Caco-2 (cell line): ENCODE measurements at regions not wholly inside any gene's neighbourhood (a gene's known extent, or its start where the extent isn't known, plus 50 kb on each side); places are given as distances from the start of the nearest gene placed in this dataset.

Experiments
- BruUV-seq: library from RNA; stranded (reverse); fragments of 400-500 nt; replicated peaks from 2 replicates; lab custom pipeline; 2021; lab: Mats Ljungman, UMichigan
- CTCF ChIA-PET: fragments of 300-600 bp; sonication (Branson Sonifier 250); formaldehyde crosslinking; loops from one replicate; lab custom pipeline; 2022; ENCODE audit warnings: antibody characterized with exemption; lab: Charles Lee
- POLR2A ChIA-PET: fragments of 300-600 bp; sonication (Branson Sonifier 250); formaldehyde crosslinking; loops from one replicate; lab custom pipeline; 2022; ENCODE audit warnings: antibody characterized with exemption; lab: Charles Lee
- DNase-seq, 2 experiments: peaks; one replicate each; pipeline versions ENCODE4 v3.0.0 to v3.0.0-alpha.2; 2020 to 2022
- H3K27me3 ChIP-seq: replicated peaks from 2 replicates; pipeline ENCODE4 v1.6.0; 2011; ENCODE audit warnings: low read length; ENCODE audit not compliant: control insufficient read depth, insufficient read depth
- H3K36me3 ChIP-seq: 2 replicates; pipeline ENCODE4 v1.5.1; 2011; ENCODE audit warnings: low read length; ENCODE audit not compliant: control insufficient read depth, insufficient read depth
- H3K4me1 ChIP-seq: fragments of 250-450 bp; sonication (Bioruptor Pico); 2 replicates; pipeline ENCODE4 v1.5.1; 2020; ENCODE audit warnings: mild to moderate bottlenecking
- H3K4me3 ChIP-seq: 2 replicates; pipeline ENCODE4 v1.5.1; 2011; ENCODE audit warnings: low read depth, mild to moderate bottlenecking, control low read depth, low read length
- H3K9me3 ChIP-seq: fragments of 250-450 bp; sonication (Bioruptor Pico); 2 replicates; pipeline ENCODE4 v1.5.1; 2020; ENCODE audit warnings: mild to moderate bottlenecking, moderate library complexity
- H3K27ac Mint-ChIP-seq: one replicate; pipeline ENCODE4 v1.8.0; 2022; ENCODE audit warnings: mixed read lengths; ENCODE audit not compliant: unreplicated experiment
- H3K27me3 Mint-ChIP-seq: one replicate; pipeline ENCODE4 v1.8.0; 2022; ENCODE audit warnings: mixed read lengths; ENCODE audit not compliant: insufficient read depth, unreplicated experiment
- H3K36me3 Mint-ChIP-seq: one replicate; pipeline ENCODE4 v1.8.0; 2022; ENCODE audit warnings: mild to moderate bottlenecking, mixed read lengths; ENCODE audit not compliant: insufficient read depth, unreplicated experiment
- H3K4me1 Mint-ChIP-seq: one replicate; pipeline ENCODE4 v1.8.0; 2022; ENCODE audit warnings: low read depth, mixed read lengths; ENCODE audit not compliant: unreplicated experiment
- H3K4me3 Mint-ChIP-seq: one replicate; pipeline ENCODE4 v1.8.0; 2022; ENCODE audit warnings: mild to moderate bottlenecking, moderate library complexity, mixed read lengths; ENCODE audit not compliant: unreplicated experiment
- H3K9me3 Mint-ChIP-seq: one replicate; pipeline ENCODE4 v1.8.0; 2022; ENCODE audit warnings: mixed read lengths; ENCODE audit not compliant: unreplicated experiment
- intact Hi-C: fragments of 100-400 bp; cut with micrococcal nuclease; formaldehyde crosslinking; loops from one replicate; pipeline ENCODE4 v1.10.0; 2022; ENCODE audit not compliant: unreplicated experiment
- TF ChIP-seq, protein P1 (sequence below), 2 experiments: fragments of 200-600 bp in 1 of 2; IDR thresholded peaks; 1 replicate in 1 of 2; 2 replicates in 1 of 2; pipeline versions ENCODE4 v1.5.1 to v1.8.0; 2011 to 2022; ENCODE audit warnings: antibody characterized with exemption in 1 of 2, control low read depth in 1 of 2, inconsistent platforms in 1 of 2, low read depth in 1 of 2, low read length in 1 of 2, mild to moderate bottlenecking in 1 of 2, moderate library complexity in 1 of 2; ENCODE audit not compliant: insufficient read depth in 1 of 2, severe bottlenecking in 1 of 2, unreplicated experiment in 1 of 2

DNA sequence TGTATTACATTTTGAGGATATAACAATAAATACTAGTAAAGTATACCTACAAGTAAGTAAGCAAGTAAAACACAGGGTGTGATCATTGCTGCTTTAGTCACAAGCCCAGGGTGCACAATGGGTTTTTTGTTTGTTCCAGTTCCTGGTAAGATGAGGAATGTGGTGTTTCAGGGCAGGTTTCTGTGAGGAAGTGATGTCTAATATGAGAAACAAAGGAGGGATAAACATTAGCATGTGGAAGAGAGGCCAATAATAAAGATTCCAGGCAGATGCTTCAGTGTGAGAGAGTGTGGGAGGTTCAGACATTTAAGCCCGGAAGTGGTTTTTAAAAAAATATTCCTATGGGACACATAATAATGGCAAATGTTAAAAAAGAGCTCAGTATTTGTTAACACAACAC, 808.1 kb upstream of the USP15 start:
- Histone ChIP-seq H3K36me3 (no peaks in the 10 kb centered on the region), H3K27me3 (no peaks in the 10 kb centered on the region), H3K4me3 (no peak overlapping the region), H3K4me1 (no peaks in the 10 kb centered on the region), H3K9me3 (no peaks in the 10 kb centered on the region)
- Mint-ChIP-seq H3K4me1 (no peaks in the 10 kb centered on the region), H3K36me3 (no peaks in the 10 kb centered on the region), H3K9me3 (no peaks in the 10 kb centered on the region), H3K27me3 (no peaks in the 10 kb centered on the region), H3K4me3 (no peak overlapping the region), H3K27ac (no peak overlapping the region)
- TF ChIP-seq, protein P1, sequence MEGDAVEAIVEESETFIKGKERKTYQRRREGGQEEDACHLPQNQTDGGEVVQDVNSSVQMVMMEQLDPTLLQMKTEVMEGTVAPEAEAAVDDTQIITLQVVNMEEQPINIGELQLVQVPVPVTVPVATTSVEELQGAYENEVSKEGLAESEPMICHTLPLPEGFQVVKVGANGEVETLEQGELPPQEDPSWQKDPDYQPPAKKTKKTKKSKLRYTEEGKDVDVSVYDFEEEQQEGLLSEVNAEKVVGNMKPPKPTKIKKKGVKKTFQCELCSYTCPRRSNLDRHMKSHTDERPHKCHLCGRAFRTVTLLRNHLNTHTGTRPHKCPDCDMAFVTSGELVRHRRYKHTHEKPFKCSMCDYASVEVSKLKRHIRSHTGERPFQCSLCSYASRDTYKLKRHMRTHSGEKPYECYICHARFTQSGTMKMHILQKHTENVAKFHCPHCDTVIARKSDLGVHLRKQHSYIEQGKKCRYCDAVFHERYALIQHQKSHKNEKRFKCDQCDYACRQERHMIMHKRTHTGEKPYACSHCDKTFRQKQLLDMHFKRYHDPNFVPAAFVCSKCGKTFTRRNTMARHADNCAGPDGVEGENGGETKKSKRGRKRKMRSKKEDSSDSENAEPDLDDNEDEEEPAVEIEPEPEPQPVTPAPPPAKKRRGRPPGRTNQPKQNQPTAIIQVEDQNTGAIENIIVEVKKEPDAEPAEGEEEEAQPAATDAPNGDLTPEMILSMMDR (IDR thresholded peaks at IDR 0.05; ENCODE audit: insufficient read depth in 1 of 2, low read depth in 1 of 2, low read length in 1 of 2, severe bottlenecking in 1 of 2, unreplicated experiment in 1 of 2): no peak
- no TSS peak for BruUV-seq
- ChIA-PET POLR2A (no interaction called here), CTCF (no interaction called here)
- DNase-seq: no peak
- intact Hi-C loops: no loop called here

DNA sequence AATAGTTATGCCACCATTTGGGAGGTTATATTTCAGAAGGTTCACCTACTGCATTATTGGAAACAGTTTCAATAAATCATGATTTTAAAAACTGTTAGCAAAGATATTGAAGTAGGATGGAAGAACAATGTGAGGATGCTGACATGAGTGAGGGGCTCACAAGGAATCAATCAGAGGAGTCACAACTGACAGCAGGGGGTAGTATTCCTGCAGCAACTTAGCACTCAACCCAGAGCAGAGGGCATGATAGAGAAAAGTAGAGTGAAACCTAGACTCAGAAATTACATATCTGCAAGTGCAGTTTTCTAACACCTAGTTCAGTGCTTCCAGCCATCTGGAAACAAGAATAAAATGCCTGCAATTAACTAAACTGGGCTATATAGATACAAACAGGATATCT, 772.5 kb upstream of the USP15 start:
- Histone ChIP-seq H3K27me3 (no peaks in the 10 kb centered on the region), H3K36me3 (no peaks in the 10 kb centered on the region), H3K9me3 (no peaks in the 10 kb centered on the region), H3K4me1 (no peaks in the 10 kb centered on the region), H3K4me3 (no peak overlapping the region)
- intact Hi-C loops: no loop called here
- ChIA-PET POLR2A (no interaction called here), CTCF (no interaction called here)
- H3K4me3 Mint-ChIP-seq: no peak overlapping the region
- H3K27ac Mint-ChIP-seq: no peak overlapping the region
- BruUV-seq: no TSS peak
- DNase-seq: no peak
- H3K36me3 Mint-ChIP-seq: no peaks in the 10 kb centered on the region
- no peaks in the 10 kb centered on the region for H3K4me1 Mint-ChIP-seq
- H3K9me3 Mint-ChIP-seq: no peaks in the 10 kb centered on the region
- H3K27me3 Mint-ChIP-seq: no peaks in the 10 kb centered on the region
- TF ChIP-seq, protein P1 (IDR thresholded peaks at IDR 0.05; ENCODE audit: insufficient read depth in 1 of 2, low read depth in 1 of 2, low read length in 1 of 2, severe bottlenecking in 1 of 2, unreplicated experiment in 1 of 2): no peak

DNA sequence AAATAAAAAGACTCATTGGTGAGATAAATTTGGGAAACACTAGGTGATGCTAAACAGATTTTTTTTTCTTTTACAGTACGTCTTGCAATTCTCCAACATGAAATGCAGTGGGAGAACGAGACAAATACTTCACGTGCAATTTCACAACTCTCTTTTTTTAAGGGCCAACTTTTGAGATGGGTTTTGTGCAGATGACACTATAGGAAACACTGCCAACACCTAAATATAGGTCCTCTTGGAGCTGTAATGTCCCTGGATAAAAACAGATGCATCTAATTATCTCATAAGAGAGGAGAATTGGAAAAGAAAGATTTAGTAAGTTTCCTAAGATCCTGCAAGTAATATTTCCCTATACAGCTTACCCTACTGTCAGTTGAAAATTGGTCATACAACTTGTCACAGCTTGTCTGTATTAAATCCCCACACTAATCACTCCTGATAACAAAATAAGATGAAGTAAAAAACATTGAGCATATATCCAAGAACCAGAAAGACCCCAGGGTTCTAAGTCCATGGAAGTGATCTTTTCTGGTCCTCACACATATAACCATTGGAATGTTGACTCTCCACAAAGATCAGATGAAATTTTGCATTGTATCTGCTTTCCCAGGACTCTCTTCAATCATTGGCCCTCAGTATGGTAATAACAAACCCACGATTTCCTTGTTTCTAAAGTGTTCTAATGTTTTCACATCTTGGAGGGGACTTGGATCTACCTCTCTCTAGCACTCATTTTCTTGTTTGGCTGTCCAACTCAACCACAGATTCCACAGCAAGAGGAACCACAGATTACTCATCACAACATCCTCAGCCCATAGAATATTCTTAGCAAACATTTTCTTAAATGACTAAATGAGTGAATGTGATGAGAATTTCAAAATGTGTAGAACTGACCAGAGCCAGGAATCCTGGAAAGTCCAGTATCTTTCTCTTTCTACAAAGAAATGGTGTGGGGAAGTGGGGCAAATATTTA, 769.4 kb upstream of the USP15 start:
- BruUV-seq: no TSS peak
- TF ChIP-seq, protein P1 (IDR thresholded peaks at IDR 0.05; ENCODE audit: insufficient read depth in 1 of 2, low read depth in 1 of 2, low read length in 1 of 2, severe bottlenecking in 1 of 2, unreplicated experiment in 1 of 2): no peak
- H3K9me3 ChIP-seq: no peaks in the 10 kb centered on the region
- no peaks in the 10 kb centered on the region for H3K36me3 ChIP-seq
- Mint-ChIP-seq H3K9me3 (no peaks in the 10 kb centered on the region), H3K4me3 (no peak overlapping the region), H3K27me3 (no peaks in the 10 kb centered on the region), H3K36me3 (no peaks in the 10 kb centered on the region), H3K27ac (no peak overlapping the region), H3K4me1 (no peaks in the 10 kb centered on the region)
- no peak overlapping the region for H3K4me3 ChIP-seq
- intact Hi-C loops: no loop called here
- ChIA-PET POLR2A (no interaction called here), CTCF (no interaction called here)
- no peaks in the 10 kb centered on the region for H3K4me1 ChIP-seq
- DNase-seq: no peak
- H3K27me3 ChIP-seq: no peaks in the 10 kb centered on the region
